ENCODE measurements at regions not wholly inside any gene's neighbourhood (a gene's known extent, or its start where the extent isn't known, plus 50 kb on each side); places are given as distances from the start of the nearest gene placed in this dataset.
"Not testable (repeated sequence)": the region's sequence is repeated elsewhere in the genome, so short reads cannot be mapped to it uniquely, and the experiment has no call there.

- Histone ChIP-seq H3K4me3 (ENCODE audit: insufficient read depth, low read depth, low read length) (no peak overlapping the region), H3K27me3 (ENCODE audit: control insufficient read depth, insufficient read depth, low read length) (peaks cover 24% of the 10 kb centered on the region), H3K36me3 (replicated peaks; ENCODE audit: control insufficient read depth, insufficient read depth, low read length) (no peaks in the 10 kb centered on the region)
- DNase-seq, result no peak
Observed at GRCh38 chr15:96046620-96047240, 283.8 kb upstream of the NR2F2 start.

- no peak overlapping the region for H3K4me3 ChIP-seq (ENCODE audit: insufficient read depth, low read depth, low read length)
- H3K36me3 ChIP-seq (replicated peaks; ENCODE audit: control insufficient read depth, insufficient read depth, low read length), result no peaks in the 10 kb centered on the region
- H3K27me3 ChIP-seq (ENCODE audit: control insufficient read depth, insufficient read depth, low read length), result peaks cover 31% of the 10 kb centered on the region
- no peak for DNase-seq
Observed at GRCh38 chr15:96047255-96047931, 283.1 kb upstream of the NR2F2 start.

- Histone ChIP-seq H3K27me3 (ENCODE audit: control insufficient read depth, insufficient read depth, low read length) (peaks cover 48% of the 10 kb centered on the region), H3K36me3 (replicated peaks; ENCODE audit: control insufficient read depth, insufficient read depth, low read length) (no peaks in the 10 kb centered on the region), H3K4me3 (ENCODE audit: insufficient read depth, low read depth, low read length) (no peak overlapping the region)
- DNase-seq, result no peak
Observed at GRCh38 chr15:96049323-96049722, 281.2 kb upstream of the NR2F2 start.

GRCh38 chr15:96049766-96050165 lies 280.7 kb upstream of the NR2F2 start:
- peaks cover 52% of the 10 kb centered on the region for H3K27me3 ChIP-seq (ENCODE audit: control insufficient read depth, insufficient read depth, low read length)
- no peak overlapping the region for H3K4me3 ChIP-seq (ENCODE audit: insufficient read depth, low read depth, low read length)
- no peak for DNase-seq
- no peaks in the 10 kb centered on the region for H3K36me3 ChIP-seq (replicated peaks; ENCODE audit: control insufficient read depth, insufficient read depth, low read length)

GRCh38 chr15:96051598-96051997 lies 278.9 kb upstream of the NR2F2 start:
- Histone ChIP-seq H3K27me3 (ENCODE audit: control insufficient read depth, insufficient read depth, low read length) (peaks cover 70% of the 10 kb centered on the region), H3K4me3 (ENCODE audit: insufficient read depth, low read depth, low read length) (no peak overlapping the region), H3K36me3 (replicated peaks; ENCODE audit: control insufficient read depth, insufficient read depth, low read length) (no peaks in the 10 kb centered on the region)
- no peak for DNase-seq

- Histone ChIP-seq H3K27me3 (ENCODE audit: control insufficient read depth, insufficient read depth, low read length) (peaks cover 72% of the 10 kb centered on the region), H3K4me3 (ENCODE audit: insufficient read depth, low read depth, low read length) (no peak overlapping the region), H3K36me3 (replicated peaks; ENCODE audit: control insufficient read depth, insufficient read depth, low read length) (no peaks in the 10 kb centered on the region)
- no peak for DNase-seq
Observed at GRCh38 chr15:96052154-96052553, 278.3 kb upstream of the NR2F2 start.

GRCh38 chr15:96052572-96053030 lies 277.9 kb upstream of the NR2F2 start:
- H3K36me3 ChIP-seq (replicated peaks; ENCODE audit: control insufficient read depth, insufficient read depth, low read length), result no peaks in the 10 kb centered on the region
- no peak for DNase-seq
- H3K27me3 ChIP-seq (ENCODE audit: control insufficient read depth, insufficient read depth, low read length), result peaks cover 72% of the 10 kb centered on the region
- H3K4me3 ChIP-seq (ENCODE audit: insufficient read depth, low read depth, low read length), result peak overlapping the region; percentile 21

- peaks cover 76% of the 10 kb centered on the region for H3K27me3 ChIP-seq (ENCODE audit: control insufficient read depth, insufficient read depth, low read length)
- H3K4me3 ChIP-seq (ENCODE audit: insufficient read depth, low read depth, low read length), result peak overlapping the region; percentile 21
- DNase-seq, result peak; percentile 56
- no peaks in the 10 kb centered on the region for H3K36me3 ChIP-seq (replicated peaks; ENCODE audit: control insufficient read depth, insufficient read depth, low read length)
Observed at GRCh38 chr15:96053031-96053780, 277.3 kb upstream of the NR2F2 start.

- no peaks in the 10 kb centered on the region for H3K36me3 ChIP-seq (replicated peaks; ENCODE audit: control insufficient read depth, insufficient read depth, low read length)
- H3K27me3 ChIP-seq (ENCODE audit: control insufficient read depth, insufficient read depth, low read length), result peaks cover 75% of the 10 kb centered on the region
- peak; percentile 19 for DNase-seq
- peak overlapping the region; percentile 21; the same call in 1 of the 2 replicates for H3K4me3 ChIP-seq (ENCODE audit: insufficient read depth, low read depth, low read length)
Observed at GRCh38 chr15:96053781-96054428, 276.6 kb upstream of the NR2F2 start.

GRCh38 chr15:96054621-96055020 lies 275.9 kb upstream of the NR2F2 start:
- Histone ChIP-seq H3K36me3 (replicated peaks; ENCODE audit: control insufficient read depth, insufficient read depth, low read length) (no peaks in the 10 kb centered on the region), H3K4me3 (ENCODE audit: insufficient read depth, low read depth, low read length) (no peak overlapping the region), H3K27me3 (ENCODE audit: control insufficient read depth, insufficient read depth, low read length) (peaks cover 71% of the 10 kb centered on the region)
- DNase-seq, result no peak

GRCh38 chr15:96058103-96058851 lies 272.2 kb upstream of the NR2F2 start:
- no peak for DNase-seq
- H3K27me3 ChIP-seq (ENCODE audit: control insufficient read depth, insufficient read depth, low read length), result peaks cover 42% of the 10 kb centered on the region

GRCh38 chr15:96058852-96059103 lies 271.7 kb upstream of the NR2F2 start:
- not testable (repeated sequence) for DNase-seq; H3K36me3 ChIP-seq (replicated peaks; ENCODE audit: control insufficient read depth, insufficient read depth, low read length); H3K4me3 ChIP-seq (ENCODE audit: insufficient read depth, low read depth, low read length)
- peaks cover 41% of the 10 kb centered on the region for H3K27me3 ChIP-seq (ENCODE audit: control insufficient read depth, insufficient read depth, low read length)

More at GRCh38 chr15:96058103-96058851, 272.2 kb upstream of the NR2F2 start:
- Histone ChIP-seq H3K4me3 (ENCODE audit: insufficient read depth, low read depth, low read length) (no peak overlapping the region), H3K36me3 (replicated peaks; ENCODE audit: control insufficient read depth, insufficient read depth, low read length) (no peaks in the 10 kb centered on the region)

- DNase-seq; H3K36me3 ChIP-seq (replicated peaks; ENCODE audit: control insufficient read depth, insufficient read depth, low read length); H3K4me3 ChIP-seq (ENCODE audit: insufficient read depth, low read depth, low read length): not testable (repeated sequence)
- H3K27me3 ChIP-seq (ENCODE audit: control insufficient read depth, insufficient read depth, low read length), result peaks cover 23% of the 10 kb centered on the region
Observed at GRCh38 chr15:96060591-96060990, 269.9 kb upstream of the NR2F2 start.

- no peak overlapping the region for H3K4me3 ChIP-seq (ENCODE audit: insufficient read depth, low read depth, low read length)
- H3K36me3 ChIP-seq (replicated peaks; ENCODE audit: control insufficient read depth, insufficient read depth, low read length), result no peaks in the 10 kb centered on the region
- peaks cover 6% of the 10 kb centered on the region for H3K27me3 ChIP-seq (ENCODE audit: control insufficient read depth, insufficient read depth, low read length)
- no peak for DNase-seq
Observed at GRCh38 chr15:96064351-96064756, 266.1 kb upstream of the NR2F2 start.
